Suprapubic skin (tissue), 4 donors: ENCODE measurements at regions not wholly inside any gene's neighbourhood (a gene's known extent, or its start where the extent isn't known, plus 50 kb on each side); places are given as distances from the start of the nearest gene placed in this dataset.

Experiments
- POLR2A ChIP-seq, 2 donors: fragments of 450-650 bp; IDR thresholded peaks; one replicate each; pipeline ENCODE4 v1.6.1; 2017; ENCODE audit warnings: antibody characterized with exemption in 2 of 2, mild to moderate bottlenecking in 2 of 2, moderate library complexity in 2 of 2
- POLR2AphosphoS5 ChIP-seq, 3 donors: sonication (generic); formaldehyde crosslinking; IDR thresholded peaks; one replicate each; pipeline ENCODE4 v1.6.1; 2017; ENCODE audit warnings: antibody characterized with exemption in 3 of 3
- TF ChIP-seq, protein P1 (sequence below), 2 donors: fragments of 200-600 bp in 1 of 2; fragments of 450-650 bp in 1 of 2; sonication (generic) in 1 of 2; IDR thresholded peaks; one replicate each; pipeline ENCODE4 v1.5.1; 2016 to 2019; ENCODE audit warnings: antibody characterized with exemption in 2 of 2, mild to moderate bottlenecking in 1 of 2, moderate library complexity in 1 of 2

- TF ChIP-seq, protein P1, sequence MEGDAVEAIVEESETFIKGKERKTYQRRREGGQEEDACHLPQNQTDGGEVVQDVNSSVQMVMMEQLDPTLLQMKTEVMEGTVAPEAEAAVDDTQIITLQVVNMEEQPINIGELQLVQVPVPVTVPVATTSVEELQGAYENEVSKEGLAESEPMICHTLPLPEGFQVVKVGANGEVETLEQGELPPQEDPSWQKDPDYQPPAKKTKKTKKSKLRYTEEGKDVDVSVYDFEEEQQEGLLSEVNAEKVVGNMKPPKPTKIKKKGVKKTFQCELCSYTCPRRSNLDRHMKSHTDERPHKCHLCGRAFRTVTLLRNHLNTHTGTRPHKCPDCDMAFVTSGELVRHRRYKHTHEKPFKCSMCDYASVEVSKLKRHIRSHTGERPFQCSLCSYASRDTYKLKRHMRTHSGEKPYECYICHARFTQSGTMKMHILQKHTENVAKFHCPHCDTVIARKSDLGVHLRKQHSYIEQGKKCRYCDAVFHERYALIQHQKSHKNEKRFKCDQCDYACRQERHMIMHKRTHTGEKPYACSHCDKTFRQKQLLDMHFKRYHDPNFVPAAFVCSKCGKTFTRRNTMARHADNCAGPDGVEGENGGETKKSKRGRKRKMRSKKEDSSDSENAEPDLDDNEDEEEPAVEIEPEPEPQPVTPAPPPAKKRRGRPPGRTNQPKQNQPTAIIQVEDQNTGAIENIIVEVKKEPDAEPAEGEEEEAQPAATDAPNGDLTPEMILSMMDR (IDR thresholded peaks at IDR 0.05): no peak
- no peak for TF ChIP-seq POLR2A (IDR thresholded peaks at IDR 0.05)
- no peak for TF ChIP-seq POLR2AphosphoS5 (IDR thresholded peaks at IDR 0.05)
These were observed 525.1 kb downstream of the KIF20B start for GRCh38 chr10:90226517-90226916.
